SU-DHL-6 (cell line): ENCODE measurements at regions not wholly inside any gene's neighbourhood (a gene's known extent, or its start where the extent isn't known, plus 50 kb on each side); places are given as distances from the start of the nearest gene placed in this dataset.

ENCODE experiments used
- H2AFZ ChIP-seq: fragments of 200-600 bp; sonication (generic); 2 replicates; pipeline ENCODE4 v1.6.1; 2014; ENCODE audit warnings: low read depth, mild to moderate bottlenecking, moderate library complexity, mixed read lengths, antibody characterized with exemption, low read length; ENCODE audit not compliant: severe bottlenecking
- H3F3A ChIP-seq: fragments of 200-600 bp; shearing (Covaris generic); 2 replicates; pipeline ENCODE4 v1.6.0; 2016; ENCODE audit warnings: antibody characterized with exemption, mild to moderate bottlenecking; ENCODE audit not compliant: insufficient read depth
- H3K27ac ChIP-seq: fragments of 200-600 bp; sonication (generic); 2 replicates; pipeline ENCODE4 v1.5.1; 2016; ENCODE audit warnings: low read depth, mild to moderate bottlenecking, low read length, moderate library complexity, mixed read lengths
- H3K27me3 ChIP-seq: fragments of 200-600 bp; sonication (generic), shearing (Covaris generic); 2 replicates; pipeline ENCODE4 v1.6.0; 2014; ENCODE audit warnings: mild to moderate bottlenecking, low read length
- H3K36me3 ChIP-seq: fragments of 200-600 bp; sonication (generic); 2 replicates; pipeline ENCODE4 v1.6.1; 2014; ENCODE audit warnings: mild to moderate bottlenecking, low read length, mixed read lengths
- H3K4me2 ChIP-seq: fragments of 300-600, 200-600 bp; shearing (Covaris generic), sonication (generic); 2 replicates; pipeline ENCODE4 v1.6.0; 2014; ENCODE audit warnings: low read length, low read depth, mild to moderate bottlenecking; ENCODE audit not compliant: poor library complexity, severe bottlenecking
- H3K4me3 ChIP-seq: fragments of 200-600 bp; sonication (generic); 2 replicates; pipeline ENCODE4 v1.5.1; 2014; ENCODE audit warnings: antibody characterized with exemption, low read length, mild to moderate bottlenecking, mixed read lengths; ENCODE audit not compliant: insufficient read depth, poor library complexity, severe bottlenecking
- H3K79me2 ChIP-seq: fragments of 200-600 bp; sonication (generic); 2 replicates; pipeline ENCODE4 v1.6.1; 2014; ENCODE audit warnings: mild to moderate bottlenecking, low read length, moderate library complexity; ENCODE audit not compliant: insufficient read depth
- H3K9ac ChIP-seq: fragments of 200-600 bp; sonication (generic); 2 replicates; pipeline ENCODE4 v1.7.0; 2014; ENCODE audit warnings: mild to moderate bottlenecking, low read length
- H3K9me2 ChIP-seq: fragments of 200-600 bp; sonication (generic); replicated peaks from 2 replicates; pipeline ENCODE4 v1.6.1; 2014; ENCODE audit warnings: low read length; ENCODE audit not compliant: insufficient read depth
- H3K9me3 ChIP-seq: fragments of 200-600 bp; sonication (generic); 2 replicates; pipeline ENCODE4 v1.6.1; 2014; ENCODE audit warnings: low read length, mixed read lengths; ENCODE audit not compliant: insufficient read depth
- H4K20me1 ChIP-seq: fragments of 200-600 bp; sonication (generic); 2 replicates; pipeline ENCODE4 v1.6.1; 2014; ENCODE audit warnings: low read depth, mild to moderate bottlenecking, antibody characterized with exemption, low read length, moderate library complexity, mixed read lengths
- CTCF ChIP-seq: fragments of 200-600 bp; sonication (generic); IDR thresholded peaks from one replicate; pipeline ENCODE4 v1.5.1; 2017; ENCODE audit warnings: antibody characterized with exemption, mild to moderate bottlenecking, low read length, moderate library complexity; ENCODE audit not compliant: insufficient read depth, poor library complexity, severe bottlenecking
- EZH2phosphoT487 ChIP-seq: fragments of 200-600 bp; sonication (generic), shearing (Covaris generic); conservative IDR thresholded peaks from 2 replicates; pipeline ENCODE4 v1.6.1; 2018; ENCODE audit warnings: mild to moderate bottlenecking, antibody characterized with exemption, low read length, moderate library complexity, mixed read lengths

GRCh38 chr7:22574754-22575520 is 74.9 kb upstream of the STEAP1B start:
- Histone ChIP-seq H3F3A (no peaks in the 10 kb centered on the region), H2AFZ (no peak overlapping the region), H3K9ac (no peak overlapping the region), H3K27me3 (no peaks in the 10 kb centered on the region), H3K27ac (no peak overlapping the region), H3K4me3 (no peak overlapping the region), H4K20me1 (no peaks in the 10 kb centered on the region), H3K9me2 (no peaks in the 10 kb centered on the region), H3K9me3 (no peaks in the 10 kb centered on the region), H3K79me2 (no peaks in the 10 kb centered on the region), H3K36me3 (no peaks in the 10 kb centered on the region), H3K4me2 (no peak overlapping the region)
- TF ChIP-seq EZH2phosphoT487 (no peak), CTCF (no peak)

GRCh38 chr7:22572937-22573336 is 72.9 kb upstream of the STEAP1B start:
- Histone ChIP-seq H3K9me3 (no peaks in the 10 kb centered on the region), H3K27me3 (no peaks in the 10 kb centered on the region), H3K9me2 (no peaks in the 10 kb centered on the region), H3K36me3 (no peaks in the 10 kb centered on the region), H3F3A (no peaks in the 10 kb centered on the region), H3K79me2 (no peaks in the 10 kb centered on the region), H3K27ac (no peak overlapping the region), H3K4me3 (no peak overlapping the region), H4K20me1 (no peaks in the 10 kb centered on the region), H2AFZ (no peak overlapping the region), H3K4me2 (no peak overlapping the region), H3K9ac (no peak overlapping the region)
- TF ChIP-seq CTCF (no peak), EZH2phosphoT487 (no peak)

DNA sequence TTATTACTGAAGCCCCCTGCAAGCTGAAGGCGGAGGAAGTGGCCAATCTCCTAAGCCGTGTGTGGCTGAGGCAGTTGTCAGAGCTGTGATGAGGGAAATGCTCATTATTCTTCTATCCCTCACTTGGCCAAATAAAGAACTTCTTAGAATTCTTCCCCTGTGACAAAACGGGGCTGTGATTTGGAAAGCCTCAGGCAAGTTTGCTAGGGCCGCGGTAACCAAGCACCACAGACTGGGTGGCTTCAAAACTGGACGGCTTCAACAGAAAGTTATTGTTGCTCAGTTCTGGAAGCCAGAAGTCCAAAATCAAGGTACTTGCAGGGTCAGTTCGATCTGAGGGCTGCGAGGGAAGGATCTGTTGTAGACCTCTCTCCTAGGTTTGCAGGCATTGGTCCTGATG is 72.3 kb upstream of the STEAP1B start:
- H3F3A ChIP-seq: no peaks in the 10 kb centered on the region
- no peak overlapping the region for H3K4me2 ChIP-seq
- no peaks in the 10 kb centered on the region for H3K9me3 ChIP-seq
- H3K4me3 ChIP-seq: no peak overlapping the region
- H3K27ac ChIP-seq: no peak overlapping the region
- H3K9ac ChIP-seq: no peak overlapping the region
- H3K79me2 ChIP-seq: no peaks in the 10 kb centered on the region
- H3K9me2 ChIP-seq: no peaks in the 10 kb centered on the region
- TF ChIP-seq CTCF: no peak
- TF ChIP-seq EZH2phosphoT487: no peak
- 0 out of 2 replicates have a peak, but pooled peaks cover 1% of the 10 kb centered on the region for H3K27me3 ChIP-seq
- H2AFZ ChIP-seq: no peak overlapping the region
- H4K20me1 ChIP-seq: no peaks in the 10 kb centered on the region
- no peaks in the 10 kb centered on the region for H3K36me3 ChIP-seq
